SK-N-SH treated with all-trans-retinoic acid at 6 μM for 48 hours (cell line): ENCODE measurements at regions not wholly inside any gene's neighbourhood (a gene's known extent, or its start where the extent isn't known, plus 50 kb on each side); places are given as distances from the start of the nearest gene placed in this dataset.

Experiments used
- ATAC-seq: fragments of 200-7000 bp; cut with Tn5 transposase; 3 replicates; pipeline ENCODE4 v1.9.1; 2020; ENCODE audit warnings: mild to moderate bottlenecking, moderate library complexity
- ARNTL ChIP-seq: fragments of 450-650 bp; formaldehyde crosslinking; IDR thresholded peaks from 2 replicates; pipeline ENCODE4 v1.5.0; 2020; ENCODE audit warnings: low read depth, mild to moderate bottlenecking, moderate library complexity, borderline replicate concordance
- BACH2 ChIP-seq: fragments of 250-450 bp; sonication (Bioruptor Pico); IDR thresholded peaks from 2 replicates; pipeline ENCODE4 v1.9.0; 2021; ENCODE audit warnings: mild to moderate bottlenecking, borderline replicate concordance
- CREB5 ChIP-seq: fragments of 250-450 bp; sonication (Bioruptor Pico); IDR thresholded peaks from 2 replicates; pipeline ENCODE4 v1.5.1; 2020; ENCODE audit warnings: low read depth, mild to moderate bottlenecking, moderate library complexity
- CSDC2 ChIP-seq: fragments of 250-450 bp; sonication (Bioruptor Pico); IDR thresholded peaks from 2 replicates; pipeline ENCODE4 v1.5.0; 2020; ENCODE audit warnings: mild to moderate bottlenecking, moderate library complexity
- ESRRG ChIP-seq: fragments of 250-450 bp; sonication (Bioruptor Pico); IDR thresholded peaks from 2 replicates; pipeline ENCODE4 v1.6.1; 2021; ENCODE audit warnings: mild to moderate bottlenecking
- GLIS3 ChIP-seq: fragments of 250-450 bp; sonication (Bioruptor Pico); IDR thresholded peaks from 2 replicates; pipeline ENCODE4 v1.5.0; 2020; ENCODE audit warnings: mild to moderate bottlenecking, moderate library complexity
- ISL1 ChIP-seq: fragments of 250-450 bp; sonication (Bioruptor Pico); IDR thresholded peaks from 2 replicates; pipeline ENCODE4 v2.1.2; 2022; ENCODE audit warnings: mild to moderate bottlenecking, moderate library complexity
- OSR1 ChIP-seq: fragments of 250-450 bp; sonication (Bioruptor Pico); IDR thresholded peaks from 2 replicates; pipeline ENCODE4 v1.8.0; 2022; ENCODE audit warnings: moderate library complexity, mild to moderate bottlenecking, inconsistent platforms
- PATZ1 ChIP-seq: fragments of 250-450 bp; sonication (Bioruptor Pico); IDR thresholded peaks from 2 replicates; pipeline ENCODE4 v1.8.0; 2020; ENCODE audit warnings: mild to moderate bottlenecking, moderate library complexity, borderline replicate concordance
- POU6F1 ChIP-seq: fragments of 250-450 bp; sonication (Bioruptor Pico); IDR thresholded peaks from 2 replicates; pipeline ENCODE4 v1.8.0; 2021; ENCODE audit warnings: low read depth, mild to moderate bottlenecking, moderate library complexity, borderline replicate concordance
- RARB ChIP-seq: fragments of 250-450 bp; sonication (Bioruptor Pico); IDR thresholded peaks from 2 replicates; pipeline ENCODE4 v1.8.0; 2021; ENCODE audit warnings: mild to moderate bottlenecking, moderate library complexity
- SNAI2 ChIP-seq: fragments of 250-450 bp; sonication (Bioruptor Pico); IDR thresholded peaks from 2 replicates; pipeline ENCODE4 v1.5.0; 2020; ENCODE audit warnings: mild to moderate bottlenecking, moderate library complexity
- TCF4 ChIP-seq: fragments of 250-450 bp; sonication (Bioruptor Pico); IDR thresholded peaks from 2 replicates; pipeline ENCODE4 v1.8.0; 2021; ENCODE audit warnings: mild to moderate bottlenecking, moderate library complexity, borderline replicate concordance
- TOX ChIP-seq: fragments of 250-450 bp; sonication (Bioruptor Pico); IDR thresholded peaks from 2 replicates; pipeline ENCODE4 v1.8.0; 2021; ENCODE audit warnings: mild to moderate bottlenecking, moderate library complexity, borderline replicate concordance
- ZC3H10 ChIP-seq: fragments of 250-450 bp; sonication (Bioruptor Pico); IDR thresholded peaks from 2 replicates; pipeline ENCODE4 v1.5.1; 2021; ENCODE audit warnings: mild to moderate bottlenecking, moderate library complexity
- ZFP3 ChIP-seq: fragments of 250-450 bp; sonication (Bioruptor Pico); IDR thresholded peaks from 2 replicates; pipeline ENCODE4 v1.5.0; 2020; ENCODE audit warnings: mild to moderate bottlenecking, moderate library complexity
- ZFP30 ChIP-seq: fragments of 450-650 bp; formaldehyde crosslinking; IDR thresholded peaks from 2 replicates; pipeline ENCODE4 v1.5.0; 2022; ENCODE audit warnings: mild to moderate bottlenecking, moderate library complexity
- ZNF565 ChIP-seq: fragments of 450-650 bp; formaldehyde crosslinking; conservative IDR thresholded peaks from 2 replicates; pipeline ENCODE4 v1.5.0; 2020; ENCODE audit warnings: low read depth, mild to moderate bottlenecking, moderate library complexity
- ZNF70 ChIP-seq: fragments of 450-650 bp; formaldehyde crosslinking; IDR thresholded peaks from 2 replicates; pipeline ENCODE4 v1.5.0; 2020; ENCODE audit warnings: mild to moderate bottlenecking, moderate library complexity
- ZNF8 ChIP-seq: fragments of 450-650 bp; formaldehyde crosslinking; IDR thresholded peaks from 2 replicates; pipeline ENCODE4 v1.5.0; 2020; ENCODE audit warnings: mild to moderate bottlenecking, moderate library complexity
- TF ChIP-seq, protein P1 (sequence below): fragments of 250-450 bp; sonication (Bioruptor Pico); IDR thresholded peaks from 2 replicates; pipeline ENCODE4 v1.5.0; 2020; ENCODE audit warnings: mild to moderate bottlenecking, moderate library complexity
- TF ChIP-seq, protein P2 (sequence below): fragments of 250-450 bp; sonication (Bioruptor Pico); IDR thresholded peaks from 2 replicates; pipeline ENCODE4 v1.5.1; 2021; ENCODE audit warnings: mild to moderate bottlenecking, moderate library complexity

GRCh38 chr5:110250755-110251154 is 475.7 kb downstream of the TMEM232 start:
- TF ChIP-seq, protein P1, sequence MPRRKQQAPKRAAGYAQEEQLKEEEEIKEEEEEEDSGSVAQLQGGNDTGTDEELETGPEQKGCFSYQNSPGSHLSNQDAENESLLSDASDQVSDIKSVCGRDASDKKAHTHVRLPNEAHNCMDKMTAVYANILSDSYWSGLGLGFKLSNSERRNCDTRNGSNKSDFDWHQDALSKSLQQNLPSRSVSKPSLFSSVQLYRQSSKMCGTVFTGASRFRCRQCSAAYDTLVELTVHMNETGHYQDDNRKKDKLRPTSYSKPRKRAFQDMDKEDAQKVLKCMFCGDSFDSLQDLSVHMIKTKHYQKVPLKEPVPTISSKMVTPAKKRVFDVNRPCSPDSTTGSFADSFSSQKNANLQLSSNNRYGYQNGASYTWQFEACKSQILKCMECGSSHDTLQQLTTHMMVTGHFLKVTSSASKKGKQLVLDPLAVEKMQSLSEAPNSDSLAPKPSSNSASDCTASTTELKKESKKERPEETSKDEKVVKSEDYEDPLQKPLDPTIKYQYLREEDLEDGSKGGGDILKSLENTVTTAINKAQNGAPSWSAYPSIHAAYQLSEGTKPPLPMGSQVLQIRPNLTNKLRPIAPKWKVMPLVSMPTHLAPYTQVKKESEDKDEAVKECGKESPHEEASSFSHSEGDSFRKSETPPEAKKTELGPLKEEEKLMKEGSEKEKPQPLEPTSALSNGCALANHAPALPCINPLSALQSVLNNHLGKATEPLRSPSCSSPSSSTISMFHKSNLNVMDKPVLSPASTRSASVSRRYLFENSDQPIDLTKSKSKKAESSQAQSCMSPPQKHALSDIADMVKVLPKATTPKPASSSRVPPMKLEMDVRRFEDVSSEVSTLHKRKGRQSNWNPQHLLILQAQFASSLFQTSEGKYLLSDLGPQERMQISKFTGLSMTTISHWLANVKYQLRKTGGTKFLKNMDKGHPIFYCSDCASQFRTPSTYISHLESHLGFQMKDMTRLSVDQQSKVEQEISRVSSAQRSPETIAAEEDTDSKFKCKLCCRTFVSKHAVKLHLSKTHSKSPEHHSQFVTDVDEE (CRISPR knock-in tag) = no peak
- TF ChIP-seq ISL1 = no peak
- no peak for TF ChIP-seq OSR1 (CRISPR knock-in tag)
- TF ChIP-seq, protein P2, sequence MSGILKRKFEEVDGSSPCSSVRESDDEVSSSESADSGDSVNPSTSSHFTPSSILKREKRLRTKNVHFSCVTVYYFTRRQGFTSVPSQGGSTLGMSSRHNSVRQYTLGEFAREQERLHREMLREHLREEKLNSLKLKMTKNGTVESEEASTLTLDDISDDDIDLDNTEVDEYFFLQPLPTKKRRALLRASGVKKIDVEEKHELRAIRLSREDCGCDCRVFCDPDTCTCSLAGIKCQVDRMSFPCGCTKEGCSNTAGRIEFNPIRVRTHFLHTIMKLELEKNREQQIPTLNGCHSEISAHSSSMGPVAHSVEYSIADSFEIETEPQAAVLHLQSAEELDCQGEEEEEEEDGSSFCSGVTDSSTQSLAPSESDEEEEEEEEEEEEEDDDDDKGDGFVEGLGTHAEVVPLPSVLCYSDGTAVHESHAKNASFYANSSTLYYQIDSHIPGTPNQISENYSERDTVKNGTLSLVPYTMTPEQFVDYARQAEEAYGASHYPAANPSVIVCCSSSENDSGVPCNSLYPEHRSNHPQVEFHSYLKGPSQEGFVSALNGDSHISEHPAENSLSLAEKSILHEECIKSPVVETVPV = no peak
- no peak for TF ChIP-seq ESRRG
- TF ChIP-seq POU6F1 (CRISPR knock-in tag) = no peak
- no peak for TF ChIP-seq ZNF565 (CRISPR knock-in tag)
- ATAC-seq = peak; percentile 61

DNA sequence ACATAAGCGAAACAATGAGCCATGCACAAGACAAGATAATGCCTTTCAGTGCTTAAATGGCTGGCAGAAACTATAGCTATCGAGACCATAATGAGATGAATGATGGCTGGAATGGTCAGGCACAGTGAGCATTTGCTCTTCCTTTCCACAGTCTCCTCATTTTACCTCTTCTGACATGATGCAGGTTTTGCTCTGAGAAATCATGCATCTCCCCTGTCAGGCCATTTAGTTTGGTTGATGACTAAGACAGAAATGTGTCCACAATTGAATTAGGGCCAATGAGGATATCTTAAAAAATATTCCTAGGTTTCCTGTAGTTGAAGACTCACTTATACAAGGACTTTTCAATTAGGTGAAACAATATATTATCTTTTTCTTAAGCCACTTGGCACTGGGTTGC is 475.1 kb downstream of the TMEM232 start:
- peak; percentile 91 for ATAC-seq
- TF ChIP-seq PATZ1 (peak; percentile 79; the same call in 1 of the 2 replicates), ZNF8 (CRISPR knock-in tag) (no peak), SNAI2 (CRISPR knock-in tag) (no peak), ZFP30 (CRISPR knock-in tag) (no peak), TOX (no peak), ZFP3 (CRISPR knock-in tag) (peak; percentile 11; the same call in 1 of the 2 replicates), TCF4 (no peak), ZNF565 (CRISPR knock-in tag) (no peak), ZNF70 (CRISPR knock-in tag) (no peak), OSR1 (CRISPR knock-in tag) (no peak), GLIS3 (CRISPR knock-in tag) (no peak), POU6F1 (CRISPR knock-in tag) (peak; percentile 53; the same call in 1 of the 2 replicates), ZC3H10 (peak; percentile 93), CREB5 (CRISPR knock-in tag) (no peak), BACH2 (CRISPR knock-in tag) (no peak), RARB (CRISPR knock-in tag) (no peak), CSDC2 (CRISPR knock-in tag) (no peak), ARNTL (no peak), ISL1 (peak; percentile 88)
- TF ChIP-seq, protein P2 = no peak
- TF ChIP-seq, protein P1 (CRISPR knock-in tag) = no peak
